HPDE6-E6E7 (cell line): ENCODE measurements at regions not wholly inside any gene's neighbourhood (a gene's known extent, or its start where the extent isn't known, plus 50 kb on each side); places are given as distances from the start of the nearest gene placed in this dataset.
A peak's percentile ranks its signal among the peaks of the same experiment; 100 is the strongest.
"Not testable (repeated sequence)": the region's sequence is repeated elsewhere in the genome, so short reads cannot be mapped to it uniquely, and the experiment has no call there.

Source experiments
- DNase-seq: peaks from one replicate; pipeline ENCODE4 v3.0.0; 2011; ENCODE audit warnings: missing footprints; ENCODE audit errors: extremely low spot score

GRCh38 chr12:25424211-25424731 lies 128.8 kb downstream of the LMNTD1 start:
- DNase-seq: no peak

- DNase-seq: no peak
Observed at GRCh38 chr12:25423355-25424050, 129.6 kb downstream of the LMNTD1 start.

- DNase-seq: no peak
Observed at GRCh38 chr12:25422241-25422640, 130.8 kb downstream of the LMNTD1 start.

GRCh38 chr12:25421651-25422167 lies 131.4 kb downstream of the LMNTD1 start:
- DNase-seq: no peak

- no peak for DNase-seq
Observed at GRCh38 chr12:25420116-25420515, 133.0 kb downstream of the LMNTD1 start.

GRCh38 chr12:25419595-25419994 lies 133.5 kb downstream of the LMNTD1 start:
- no peak for DNase-seq

- DNase-seq: no peak
Observed at GRCh38 chr12:25417071-25417470, 136.0 kb downstream of the LMNTD1 start.

- DNase-seq: no peak
Observed at GRCh38 chr12:25416516-25416915, 136.6 kb downstream of the LMNTD1 start.

GRCh38 chr12:25415004-25415403 lies 138.1 kb downstream of the LMNTD1 start:
- no peak for DNase-seq

GRCh38 chr12:25412735-25413134 lies 140.3 kb downstream of the LMNTD1 start:
- DNase-seq: no peak

GRCh38 chr12:25404955-25405354 lies 148.1 kb downstream of the LMNTD1 start:
- no peak for DNase-seq

GRCh38 chr12:25401547-25402345 lies 151.0 kb upstream of the KRAS start:
- DNase-seq: no peak

GRCh38 chr12:25397001-25397400 lies 146.3 kb upstream of the KRAS start:
- DNase-seq: no peak

- DNase-seq: no peak
Observed at GRCh38 chr12:25395227-25395626, 144.5 kb upstream of the KRAS start.

GRCh38 chr12:25394775-25395174 lies 144.0 kb upstream of the KRAS start:
- not testable (repeated sequence) for DNase-seq

GRCh38 chr12:25394025-25394424 lies 143.3 kb upstream of the KRAS start:
- DNase-seq: no peak

GRCh38 chr12:25391346-25391745 lies 140.6 kb upstream of the KRAS start:
- DNase-seq: not testable (repeated sequence)

- DNase-seq: no peak
Observed at GRCh38 chr12:25388183-25388582, 137.5 kb upstream of the KRAS start.

GRCh38 chr12:25387732-25388050 lies 137.0 kb upstream of the KRAS start:
- no peak for DNase-seq

GRCh38 chr12:25386831-25387731 lies 136.4 kb upstream of the KRAS start:
- DNase-seq: peak; percentile 56

GRCh38 chr12:25384893-25385248 lies 134.1 kb upstream of the KRAS start:
- no peak for DNase-seq
